K562 (cell line): ENCODE measurements at regions not wholly inside any gene's neighbourhood (a gene's known extent, or its start where the extent isn't known, plus 50 kb on each side); places are given as distances from the start of the nearest gene placed in this dataset.
"Not testable (repeated sequence)": the region's sequence is repeated elsewhere in the genome, so short reads cannot be mapped to it uniquely, and the experiment has no call there.

Experiments used
- ATAC-seq: fragments of 200-7000 bp; cut with Tn5 transposase; 3 replicates; pipeline ENCODE4 v1.9.1; 2020; ENCODE audit warnings: moderate library complexity
- BruUV-seq: library from RNA; stranded (reverse); fragments of 400-500 nt; replicated peaks from 2 replicates; lab custom pipeline; 2021; lab: Mats Ljungman, UMichigan
- CTCF ChIA-PET: fragments of 300-600 bp; formaldehyde crosslinking; extraction: SDS; loops from one replicate; lab custom pipeline; 2021; ENCODE audit warnings: low intra/inter-chr PET ratio; lab: Yijun Ruan, JAX
- POLR2A ChIA-PET: fragments of 300-600, 350-650 bp; sonication (Branson Sonifier 250); formaldehyde crosslinking; extraction: SDS; loops from one replicate; lab custom pipeline; 2021; ENCODE audit warnings: antibody characterized with exemption, inconsistent platforms; lab: Yijun Ruan, JAX
- DNase-seq, 4 experiments: peaks; one replicate each; pipeline versions ENCODE4 v3.0.0 to v3.0.0-alpha.2; 2011 to 2018; ENCODE audit warnings: low spot score in 3 of 4, mixed read lengths in 3 of 4; ENCODE audit errors: extremely low read depth in 1 of 4
- FAIRE-seq: peaks from 2 replicates; lab custom pipeline; 2011; peaks lifted over from hg19 to GRCh38; lab: Jason Lieb, UNC
- H2AFZ ChIP-seq: 2 replicates; pipeline ENCODE4 v1.6.0; 2011; ENCODE audit warnings: low read depth, low read length, control low read depth, inconsistent platforms
- H3K27ac ChIP-seq: fragments of 200-600 bp; 3 replicates; pipeline ENCODE4 v1.8.0; 2011; ENCODE audit warnings: low read depth, mild to moderate bottlenecking, control low read depth, inconsistent platforms, low read length, moderate library complexity, mixed read lengths; ENCODE audit errors: extremely low read depth
- H3K27me3 ChIP-seq, 2 experiments: fragments of 300-600 bp in 1 of 2; 2 replicates in 1 of 2; 3 replicates in 1 of 2; pipeline versions ENCODE4 v1.6.0 to v1.8.0; 2011; ENCODE audit warnings: inconsistent platforms in 2 of 2, low read length in 2 of 2, mild to moderate bottlenecking in 1 of 2, mixed read lengths in 1 of 2, moderate library complexity in 1 of 2; ENCODE audit not compliant: control insufficient read depth in 2 of 2, insufficient read depth in 2 of 2
- H3K36me3 ChIP-seq: fragments of 300-600 bp; 3 replicates; pipeline ENCODE4 v1.8.0; 2011; ENCODE audit warnings: mild to moderate bottlenecking, low read length, inconsistent platforms; ENCODE audit not compliant: control insufficient read depth, insufficient read depth
- H3K4me1 ChIP-seq, 2 experiments: fragments of 200-600 bp in 1 of 2; replicated peaks in 1 of 2; 2 replicates in 1 of 2; 3 replicates in 1 of 2; pipeline versions ENCODE4 v1.5.1 to v1.8.0; 2011; ENCODE audit warnings: inconsistent platforms in 2 of 2, low read length in 2 of 2, mild to moderate bottlenecking in 1 of 2, mixed read lengths in 1 of 2, moderate library complexity in 1 of 2; ENCODE audit not compliant: control insufficient read depth in 2 of 2, insufficient read depth in 2 of 2
- H3K4me2 ChIP-seq: 2 replicates; pipeline ENCODE4 v1.6.1; 2011; ENCODE audit warnings: low read length, control low read depth, inconsistent platforms, mixed read lengths; ENCODE audit not compliant: insufficient read depth
- H3K4me3 ChIP-seq: fragments of 200-600 bp; sonication (generic), shearing (Covaris generic); 2 replicates; pipeline ENCODE4 v1.5.1; 2016; ENCODE audit warnings: control low read depth, inconsistent platforms
- H3K79me2 ChIP-seq: fragments of 200-600 bp; 3 replicates; pipeline ENCODE4 v1.8.0; 2011; ENCODE audit warnings: low read length, inconsistent platforms; ENCODE audit not compliant: control insufficient read depth, insufficient read depth
- H3K9ac ChIP-seq, 2 experiments: 2 replicates each; pipeline versions ENCODE4 v1.6.0 to v1.6.1; 2011; ENCODE audit warnings: low read depth in 2 of 2, low read length in 2 of 2, control low read depth in 1 of 2, inconsistent platforms in 1 of 2, mild to moderate bottlenecking in 1 of 2, mixed read lengths in 1 of 2; ENCODE audit not compliant: insufficient read depth in 1 of 2
- H3K9me1 ChIP-seq: one replicate; pipeline ENCODE4 v1.6.0; 2011; ENCODE audit warnings: inconsistent platforms, mild to moderate bottlenecking, low read length, moderate library complexity; ENCODE audit not compliant: control insufficient read depth, insufficient read depth
- H3K9me3 ChIP-seq: replicated peaks from 2 replicates; pipeline ENCODE4 v1.5.1; 2011; ENCODE audit warnings: low read depth, low read length, inconsistent platforms; ENCODE audit not compliant: control insufficient read depth, insufficient read depth
- H4K20me1 ChIP-seq: replicated peaks from 2 replicates; pipeline ENCODE4 v1.6.1; 2011; ENCODE audit warnings: low read length, inconsistent platforms, mixed read lengths; ENCODE audit not compliant: control insufficient read depth, insufficient read depth
- ATF3 ChIP-seq, 2 experiments: fragments of 450-650 bp in 1 of 2; sonication (generic) in 1 of 2; formaldehyde crosslinking in 1 of 2; IDR thresholded peaks in 1 of 2; conservative IDR thresholded peaks in 1 of 2; 2 replicates each; pipeline versions ENCODE4 v1.6.1 to v1.8.1; 2016 to 2023; ENCODE audit warnings: mild to moderate bottlenecking in 2 of 2, moderate library complexity in 2 of 2, inconsistent platforms in 1 of 2, missing genetic modification reagents in 1 of 2
- ATF7 ChIP-seq: fragments of 450-650 bp; IDR thresholded peaks from 2 replicates; pipeline ENCODE4 v1.7.1; 2014; ENCODE audit warnings: mild to moderate bottlenecking, moderate library complexity
- CEBPB ChIP-seq: fragments of 450-650 bp; IDR thresholded peaks from 2 replicates; pipeline ENCODE4 v1.6.1; 2016; ENCODE audit warnings: missing genetic modification characterization, missing compliant biosample characterization
- MEIS2 ChIP-seq: fragments of 450-650 bp; IDR thresholded peaks from 2 replicates; pipeline ENCODE4 v1.6.1; 2014; ENCODE audit warnings: mild to moderate bottlenecking; ENCODE audit not compliant: partially characterized antibody
- PBX2 ChIP-seq, 2 experiments: IDR thresholded peaks in 1 of 2; conservative IDR thresholded peaks in 1 of 2; 2 replicates each; pipeline ENCODE4 v1.6.1; 2016; ENCODE audit warnings: low read depth in 2 of 2, mild to moderate bottlenecking in 1 of 2, missing compliant biosample characterization in 1 of 2, missing genetic modification characterization in 1 of 2, moderate library complexity in 1 of 2
- WGBS: fragments of 100-300 bp; shearing (Covaris generic); methylation state at CpG from one replicate; pipeline ENCODE4 v1.1.6; 2016; ENCODE audit warnings: low coverage, mixed read lengths; ENCODE audit not compliant: insufficient coverage; ENCODE audit errors: missing lambda C conversion rate; 5-methylcytosine and 5-hydroxymethylcytosine counted together
- in situ Hi-C: fragments of 300-500 bp; cut with MboI; formaldehyde crosslinking; loops from 4 replicates; pipeline ENCODE4 v1.15.0; 2018; ENCODE audit warnings: inconsistent platforms, mixed read lengths
- intact Hi-C: fragments of 100-400 bp; cut with micrococcal nuclease; formaldehyde crosslinking; loops from 2 replicates; pipeline ENCODE4 v1.14.2; 2022
- TF ChIP-seq, protein P1 (sequence below): fragments of 450-650 bp; IDR thresholded peaks from 2 replicates; pipeline ENCODE4 v1.6.1; 2016

DNA sequence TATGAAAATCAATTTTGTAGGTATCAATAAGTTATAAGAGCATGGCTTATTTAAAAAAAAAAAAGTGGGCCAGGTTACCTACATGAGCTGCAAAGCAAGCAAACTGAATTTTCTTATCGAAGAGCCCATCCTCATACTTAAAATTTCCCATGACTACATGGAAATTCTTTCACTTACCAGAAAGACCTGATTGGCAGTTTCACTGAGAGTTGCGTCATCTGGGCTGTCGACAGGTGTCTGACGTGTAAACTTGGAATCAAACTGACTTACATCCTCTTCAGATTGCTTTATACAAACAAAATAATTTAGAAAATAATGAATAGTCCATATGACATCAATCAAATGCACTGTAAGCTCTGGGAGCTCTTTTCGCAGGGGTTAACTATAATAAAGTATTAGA, 149.1 kb upstream of the EFCAB3 start:
- in situ Hi-C loops; CTCF ChIA-PET; DNase-seq; H2AFZ ChIP-seq; H4K20me1 ChIP-seq; BruUV-seq; H3K9me3 ChIP-seq; H3K79me2 ChIP-seq; ATAC-seq; H3K27ac ChIP-seq; H3K4me2 ChIP-seq; H3K9ac ChIP-seq; intact Hi-C loops; FAIRE-seq; TF ChIP-seq ATF3 (CRISPR knock-in tag; conservative IDR thresholded peaks at IDR 0.05); PBX2 (CRISPR knock-in tag; IDR thresholded peaks at IDR 0.05; ENCODE audit: low read depth): not testable (repeated sequence)
- peak; percentile 43 for TF ChIP-seq MEIS2
- TF ChIP-seq, protein P1, sequence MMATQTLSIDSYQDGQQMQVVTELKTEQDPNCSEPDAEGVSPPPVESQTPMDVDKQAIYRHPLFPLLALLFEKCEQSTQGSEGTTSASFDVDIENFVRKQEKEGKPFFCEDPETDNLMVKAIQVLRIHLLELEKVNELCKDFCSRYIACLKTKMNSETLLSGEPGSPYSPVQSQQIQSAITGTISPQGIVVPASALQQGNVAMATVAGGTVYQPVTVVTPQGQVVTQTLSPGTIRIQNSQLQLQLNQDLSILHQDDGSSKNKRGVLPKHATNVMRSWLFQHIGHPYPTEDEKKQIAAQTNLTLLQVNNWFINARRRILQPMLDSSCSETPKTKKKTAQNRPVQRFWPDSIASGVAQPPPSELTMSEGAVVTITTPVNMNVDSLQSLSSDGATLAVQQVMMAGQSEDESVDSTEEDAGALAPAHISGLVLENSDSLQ: peak; percentile 80
- TF ChIP-seq ATF7: peak; percentile 30; the same call in 1 of the 2 replicates
- TF ChIP-seq ATF3 (IDR thresholded peaks at IDR 0.05): peak; percentile 81
- peak; percentile 71 for TF ChIP-seq CEBPB (tag)
- TF ChIP-seq PBX2 (tag; conservative IDR thresholded peaks at IDR 0.05; ENCODE audit: low read depth): 0 out of 2 replicates have a peak, but pooled peaks have one; percentile 17
- TF ChIP-seq, all 486 proteins: peak for 6; not testable (repeated sequence) for 480
- H3K4me1 ChIP-seq, H3K9me1 ChIP-seq, POLR2A ChIA-PET, H3K36me3 ChIP-seq, H3K27me3 ChIP-seq, H3K4me3 ChIP-seq: not testable (repeated sequence)
- 45% methylated on average over 4 of the region's 5 CpGs for WGBS
